HepG2 (cell line): ENCODE measurements at regions not wholly inside any gene's neighbourhood (a gene's known extent, or its start where the extent isn't known, plus 50 kb on each side); places are given as distances from the start of the nearest gene placed in this dataset.

ENCODE experiments used
- ATAC-seq: fragments of 200-7000 bp; cut with Tn5 transposase; 3 replicates; pipeline ENCODE4 v1.9.1; 2020; ENCODE audit warnings: mild to moderate bottlenecking, moderate library complexity
- BruUV-seq: library from RNA; stranded (reverse); fragments of 400-500 nt; replicated peaks from 2 replicates; lab custom pipeline; 2021; lab: Mats Ljungman, UMichigan
- CTCF ChIA-PET: fragments of 300-600 bp; formaldehyde crosslinking; extraction: SDS; loops from one replicate; lab custom pipeline; 2021; ENCODE audit warnings: low total read pairs, inconsistent platforms, low intra/inter-chr PET ratio; lab: Yijun Ruan, JAX
- POLR2A ChIA-PET: fragments of 350-600 bp; sonication (Branson Sonifier 250); formaldehyde crosslinking; loops from one replicate; lab custom pipeline; 2020; ENCODE audit warnings: antibody characterized with exemption, inconsistent platforms; lab: Yijun Ruan, JAX
- DNase-seq: peaks from one replicate; pipeline ENCODE4 v3.0.0-alpha.2; 2015; ENCODE audit warnings: low spot score
- FAIRE-seq: peaks from 3 replicates; lab custom pipeline; 2011; peaks lifted over from hg19 to GRCh38; lab: Jason Lieb, UNC
- H2AFZ ChIP-seq: one replicate; pipeline ENCODE4 v1.6.1; 2011; ENCODE audit warnings: low read length, inconsistent platforms
- H3K27ac ChIP-seq: fragments of 300-600 bp; 3 replicates; pipeline ENCODE4 v1.8.0; 2011; ENCODE audit warnings: mixed run types, mild to moderate bottlenecking, mixed read lengths, low read length, inconsistent platforms; ENCODE audit not compliant: insufficient read depth; ENCODE audit errors: extremely low read length
- H3K27me3 ChIP-seq, 2 experiments: fragments of 200-600 bp in 1 of 2; 2 replicates in 1 of 2; 3 replicates in 1 of 2; pipeline versions ENCODE4 v1.6.0 to v1.8.0; 2011; ENCODE audit warnings: low read length in 2 of 2, mild to moderate bottlenecking in 2 of 2, moderate library complexity in 2 of 2, inconsistent platforms in 1 of 2; ENCODE audit not compliant: insufficient read depth in 2 of 2, control insufficient read depth in 1 of 2
- H3K36me3 ChIP-seq, 2 experiments: fragments of 200-600 bp in 1 of 2; replicated peaks in 1 of 2; 2 replicates in 1 of 2; 3 replicates in 1 of 2; pipeline versions ENCODE4 v1.5.1 to v1.8.0; 2011; ENCODE audit warnings: low read length in 2 of 2, inconsistent platforms in 1 of 2; ENCODE audit not compliant: insufficient read depth in 2 of 2, control insufficient read depth in 1 of 2
- H3K4me1 ChIP-seq: 2 replicates; pipeline ENCODE4 v1.5.1; 2012; ENCODE audit warnings: low read length, inconsistent platforms; ENCODE audit not compliant: insufficient read depth
- H3K4me2 ChIP-seq: 2 replicates; pipeline ENCODE4 v1.6.0; 2011; ENCODE audit warnings: low read depth, low read length, inconsistent platforms
- H3K4me3 ChIP-seq, 3 experiments: fragments of 200-600 bp in 1 of 3; sonication (generic), shearing (Covaris generic) in 1 of 3; replicated peaks in 1 of 3; 2 replicates each; pipeline ENCODE4 v1.5.1; 2011 to 2016; ENCODE audit warnings: low read length in 3 of 3, inconsistent platforms in 2 of 3, low read depth in 2 of 3, mild to moderate bottlenecking in 2 of 3, control low read depth in 1 of 3, mixed read lengths in 1 of 3; ENCODE audit not compliant: insufficient read depth in 1 of 3
- H3K79me2 ChIP-seq: one replicate; pipeline ENCODE4 v1.6.1; 2011; ENCODE audit warnings: low read length, inconsistent platforms; ENCODE audit not compliant: insufficient read depth
- H3K9ac ChIP-seq: 2 replicates; pipeline ENCODE4 v1.6.0; 2011; ENCODE audit warnings: mild to moderate bottlenecking, low read depth, low read length, inconsistent platforms; ENCODE audit not compliant: insufficient read depth
- H3K9me3 ChIP-seq: 2 replicates; pipeline ENCODE4 v1.5.1; 2012; ENCODE audit warnings: mild to moderate bottlenecking, low read length
- H4K20me1 ChIP-seq: 2 replicates; pipeline ENCODE4 v1.6.0; 2011; ENCODE audit warnings: inconsistent platforms, mild to moderate bottlenecking, low read length, moderate library complexity; ENCODE audit not compliant: insufficient read depth
- BHLHE40 ChIP-seq: IDR thresholded peaks from 2 replicates; pipeline ENCODE4 v1.6.1; 2011; ENCODE audit warnings: low read length, improper control_type of control experiment
- CHCHD3 ChIP-seq: sonication (generic); formaldehyde crosslinking; IDR thresholded peaks from 2 replicates; pipeline ENCODE4 v1.8.0; 2022; ENCODE audit warnings: mild to moderate bottlenecking, missing genetic modification reagents, moderate library complexity
- HDAC2 ChIP-seq: sonication (generic); formaldehyde crosslinking; IDR thresholded peaks from 2 replicates; pipeline ENCODE4 v1.4.0; 2020; ENCODE audit warnings: missing genetic modification reagents
- REPIN1 ChIP-seq: sonication (generic); formaldehyde crosslinking; IDR thresholded peaks from 2 replicates; pipeline ENCODE4 v1.8.0; 2022; ENCODE audit warnings: missing genetic modification reagents, low read depth, mild to moderate bottlenecking, borderline replicate concordance
- ZFP62 ChIP-seq: sonication (generic); formaldehyde crosslinking; IDR thresholded peaks from 2 replicates; pipeline ENCODE4 v1.4.0; 2020; ENCODE audit warnings: missing genetic modification reagents
- ZNF234 ChIP-seq: sonication (generic); formaldehyde crosslinking; conservative IDR thresholded peaks from 2 replicates; pipeline ENCODE4 v1.5.1; 2020; ENCODE audit warnings: mild to moderate bottlenecking, missing genetic modification reagents
- ZNF383 ChIP-seq: sonication (generic); formaldehyde crosslinking; IDR thresholded peaks from 2 replicates; pipeline ENCODE4 v1.4.0; 2020; ENCODE audit warnings: missing genetic modification reagents, mild to moderate bottlenecking, borderline replicate concordance
- WGBS: methylation state at CpG from one replicate; pipeline ENCODE4 v1.1.6; 2017; ENCODE audit warnings: low lambda C conversion rate; 5-methylcytosine and 5-hydroxymethylcytosine counted together
- in situ Hi-C: cut with HindIII; loops from 2 replicates; pipeline ENCODE4 v1.10.0; 2017; ENCODE audit warnings: low pct_unique_long_range_greater_than_20kb; ENCODE audit not compliant: extremely low pct_ligation_motif_present
- intact Hi-C: fragments of 100-400 bp; cut with micrococcal nuclease; formaldehyde crosslinking; loops from one replicate; pipeline ENCODE4 v1.10.0; 2022; ENCODE audit not compliant: unreplicated experiment
- TF ChIP-seq, protein P1 (sequence below): sonication (generic); formaldehyde crosslinking; IDR thresholded peaks from 2 replicates; pipeline ENCODE4 v1.4.0; 2020; ENCODE audit warnings: missing genetic modification reagents, borderline replicate concordance
- TF ChIP-seq, protein P2 (sequence below), 2 experiments: sonication (generic) in 1 of 2; formaldehyde crosslinking in 1 of 2; IDR thresholded peaks; 2 replicates each; pipeline versions ENCODE4 v1.5.1 to v1.6.1; 2011 to 2020; ENCODE audit warnings: borderline replicate concordance in 1 of 2, low read depth in 1 of 2, low read length in 1 of 2, mild to moderate bottlenecking in 1 of 2, missing genetic modification reagents in 1 of 2, moderate library complexity in 1 of 2

DNA sequence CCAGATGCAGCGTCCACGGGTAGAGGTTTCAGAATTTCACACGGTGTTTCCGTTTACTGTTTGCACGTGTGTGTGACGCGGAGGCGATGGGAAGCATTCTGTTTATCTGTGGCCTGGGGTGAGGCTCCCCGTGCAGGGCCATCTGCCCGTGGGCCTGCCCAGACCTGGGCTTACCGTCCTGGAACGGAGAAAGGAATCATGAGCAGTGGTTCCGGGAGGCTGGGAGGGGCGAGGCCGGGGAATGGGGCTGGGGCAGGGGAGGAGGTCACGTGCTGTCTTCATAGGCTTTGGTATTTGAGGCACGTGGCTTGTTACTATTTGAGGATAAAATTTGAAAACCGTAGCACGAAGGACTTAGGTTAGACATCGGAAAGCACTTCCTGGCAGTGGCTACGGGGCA, 77.9 kb downstream of the RTP5 start:
- no peaks in the 10 kb centered on the region for H3K9me3 ChIP-seq
- peaks cover 26 to 84% of the 10 kb centered on the region in 2 experiments for H3K27me3 ChIP-seq
- H3K4me2 ChIP-seq, result 0 out of 2 replicates have a peak overlapping the region, but pooled peaks have one; percentile 48
- H2AFZ ChIP-seq, result no peak overlapping the region
- CTCF ChIA-PET, result no interaction called here
- no peaks in the 10 kb centered on the region for H3K79me2 ChIP-seq
- peaks cover 22% of the 10 kb centered on the region for H3K4me1 ChIP-seq
- ATAC-seq, result no peak
- no peak overlapping the region for H3K9ac ChIP-seq
- no peaks in the 10 kb centered on the region for H4K20me1 ChIP-seq
- H3K27ac ChIP-seq, result no peak overlapping the region
- H3K4me3 ChIP-seq, result no peak overlapping the region; a peak in 1 of 6 replicates
- intact Hi-C loops (no loop called here), in situ Hi-C loops (no loop called here)
- POLR2A ChIA-PET, result no interaction called here
- no peaks in the 10 kb centered on the region for H3K36me3 ChIP-seq
- WGBS, result 47% methylated on average over 21 of the region's 21 CpGs
- BruUV-seq, result no TSS peak
- TF ChIP-seq REPIN1 (CRISPR knock-in tag) (no peak), ZNF383 (CRISPR knock-in tag) (no peak), ZNF234 (CRISPR knock-in tag) (no peak), ZFP62 (CRISPR knock-in tag) (no peak), CHCHD3 (CRISPR knock-in tag) (no peak), HDAC2 (no peak), BHLHE40 (0 out of 2 replicates have a peak, but pooled peaks have one; percentile 5)
- TF ChIP-seq, protein P1, sequence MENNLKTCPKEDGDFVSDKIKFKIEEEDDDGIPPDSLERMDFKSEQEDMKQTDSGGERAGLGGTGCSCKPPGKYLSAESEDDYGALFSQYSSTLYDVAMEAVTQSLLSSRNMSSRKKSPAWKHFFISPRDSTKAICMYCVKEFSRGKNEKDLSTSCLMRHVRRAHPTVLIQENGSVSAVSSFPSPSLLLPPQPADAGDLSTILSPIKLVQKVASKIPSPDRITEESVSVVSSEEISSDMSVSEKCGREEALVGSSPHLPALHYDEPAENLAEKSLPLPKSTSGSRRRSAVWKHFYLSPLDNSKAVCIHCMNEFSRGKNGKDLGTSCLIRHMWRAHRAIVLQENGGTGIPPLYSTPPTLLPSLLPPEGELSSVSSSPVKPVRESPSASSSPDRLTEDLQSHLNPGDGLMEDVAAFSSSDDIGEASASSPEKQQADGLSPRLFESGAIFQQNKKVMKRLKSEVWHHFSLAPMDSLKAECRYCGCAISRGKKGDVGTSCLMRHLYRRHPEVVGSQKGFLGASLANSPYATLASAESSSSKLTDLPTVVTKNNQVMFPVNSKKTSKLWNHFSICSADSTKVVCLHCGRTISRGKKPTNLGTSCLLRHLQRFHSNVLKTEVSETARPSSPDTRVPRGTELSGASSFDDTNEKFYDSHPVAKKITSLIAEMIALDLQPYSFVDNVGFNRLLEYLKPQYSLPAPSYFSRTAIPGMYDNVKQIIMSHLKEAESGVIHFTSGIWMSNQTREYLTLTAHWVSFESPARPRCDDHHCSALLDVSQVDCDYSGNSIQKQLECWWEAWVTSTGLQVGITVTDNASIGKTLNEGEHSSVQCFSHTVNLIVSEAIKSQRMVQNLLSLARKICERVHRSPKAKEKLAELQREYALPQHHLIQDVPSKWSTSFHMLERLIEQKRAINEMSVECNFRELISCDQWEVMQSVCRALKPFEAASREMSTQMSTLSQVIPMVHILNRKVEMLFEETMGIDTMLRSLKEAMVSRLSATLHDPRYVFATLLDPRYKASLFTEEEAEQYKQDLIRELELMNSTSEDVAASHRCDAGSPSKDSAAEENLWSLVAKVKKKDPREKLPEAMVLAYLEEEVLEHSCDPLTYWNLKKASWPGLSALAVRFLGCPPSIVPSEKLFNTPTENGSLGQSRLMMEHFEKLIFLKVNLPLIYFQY, result no peak
- TF ChIP-seq, protein P2, sequence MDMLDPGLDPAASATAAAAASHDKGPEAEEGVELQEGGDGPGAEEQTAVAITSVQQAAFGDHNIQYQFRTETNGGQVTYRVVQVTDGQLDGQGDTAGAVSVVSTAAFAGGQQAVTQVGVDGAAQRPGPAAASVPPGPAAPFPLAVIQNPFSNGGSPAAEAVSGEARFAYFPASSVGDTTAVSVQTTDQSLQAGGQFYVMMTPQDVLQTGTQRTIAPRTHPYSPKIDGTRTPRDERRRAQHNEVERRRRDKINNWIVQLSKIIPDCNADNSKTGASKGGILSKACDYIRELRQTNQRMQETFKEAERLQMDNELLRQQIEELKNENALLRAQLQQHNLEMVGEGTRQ (IDR thresholded peaks at IDR 0.05; ENCODE audit: low read depth, low read length), result peak; percentile 25; the same call in 1 of the 2 replicates
- TF ChIP-seq, protein P2 (CRISPR knock-in tag; IDR thresholded peaks at IDR 0.05; ENCODE audit: borderline replicate concordance), result no peak
- no peak for FAIRE-seq
- no peak for DNase-seq
